A549 (cell line): ENCODE measurements at regions not wholly inside any gene's neighbourhood (a gene's known extent, or its start where the extent isn't known, plus 50 kb on each side); places are given as distances from the start of the nearest gene placed in this dataset.

Source experiments
- ATAC-seq, 2 experiments: fragments of 200-7000 bp in 1 of 2; fragments of >200 bp in 1 of 2; cut with Nextera tagmentation in 1 of 2; cut with Tn5 transposase in 1 of 2; 3 replicates each; pipeline versions ENCODE4 v1.8.0 to v1.9.1; 2018 to 2020; ENCODE audit warnings: mild to moderate bottlenecking in 1 of 2, moderate library complexity in 1 of 2
- CTCF ChIA-PET: fragments of 300-600 bp; sonication (Branson Sonifier 250); formaldehyde crosslinking; extraction: SDS; loops from one replicate; lab custom pipeline; 2021; ENCODE audit warnings: antibody characterized with exemption, inconsistent platforms; lab: Yijun Ruan, JAX
- POLR2A ChIA-PET: fragments of 350-600 bp; formaldehyde crosslinking; extraction: SDS; loops from one replicate; lab custom pipeline; 2021; ENCODE audit warnings: antibody characterized with exemption, inconsistent platforms; lab: Yijun Ruan, JAX
- DNase-seq, 2 experiments: peaks; one replicate each; pipeline versions ENCODE4 v3.0.0 to v3.0.0-alpha.2; 2011 to 2016; ENCODE audit warnings: low read depth in 1 of 2, low spot score in 1 of 2
- FAIRE-seq: peaks from 2 replicates; lab custom pipeline; 2011; peaks lifted over from hg19 to GRCh38; lab: Jason Lieb, UNC
- H3K27ac ChIP-seq, 2 experiments: fragments of >200 bp; sonication (Bioruptor Twin); formaldehyde crosslinking; 3 replicates each; pipeline ENCODE4 v1.5.1; 2016 to 2017
- H3K4me1 ChIP-seq: fragments of >200 bp; sonication (Bioruptor Twin); formaldehyde crosslinking; 3 replicates; pipeline ENCODE4 v1.6.1; 2016
- H3K4me2 ChIP-seq: fragments of >200 bp; sonication (Bioruptor Twin); formaldehyde crosslinking; 3 replicates; pipeline ENCODE4 v1.6.1; 2016
- H3K4me3 ChIP-seq: fragments of >200 bp; sonication (Bioruptor Twin); formaldehyde crosslinking; 3 replicates; pipeline ENCODE4 v1.5.1; 2016
- H3K9me3 ChIP-seq: fragments of >200 bp; sonication (Bioruptor Twin); formaldehyde crosslinking; 3 replicates; pipeline ENCODE4 v1.6.1; 2016
- ATOH8 ChIP-seq: fragments of 250-450 bp; sonication (Bioruptor Pico); IDR thresholded peaks from 2 replicates; pipeline ENCODE4 v1.5.0; 2020; ENCODE audit warnings: low read depth, mild to moderate bottlenecking, moderate library complexity
- BHLHE40 ChIP-seq: IDR thresholded peaks from 2 replicates; pipeline ENCODE4 v1.6.1; 2012; ENCODE audit warnings: low read depth, low read length, inconsistent platforms
- CBX8 ChIP-seq: fragments of 200-600 bp; sonication (generic); IDR thresholded peaks from 2 replicates; pipeline ENCODE4 v1.6.1; 2016
- CHD2 ChIP-seq: fragments of 150-350 bp; IDR thresholded peaks from 2 replicates; pipeline ENCODE4 v1.6.1; 2014; ENCODE audit warnings: low read length; ENCODE audit not compliant: partially characterized antibody
- CHD4 ChIP-seq: fragments of 200-600 bp; sonication (generic); IDR thresholded peaks from 2 replicates; pipeline ENCODE4 v1.6.1; 2016; ENCODE audit warnings: antibody characterized with exemption, mild to moderate bottlenecking, borderline replicate concordance
- EHMT2 ChIP-seq: fragments of 200-600 bp; sonication (generic); IDR thresholded peaks from 2 replicates; pipeline ENCODE4 v1.6.1; 2016; ENCODE audit warnings: antibody characterized with exemption, low read depth, mild to moderate bottlenecking, moderate library complexity
- FOXS1 ChIP-seq: fragments of 250-450 bp; sonication (Bioruptor Pico); IDR thresholded peaks from 2 replicates; pipeline ENCODE4 v1.5.0; 2020; ENCODE audit warnings: mild to moderate bottlenecking, moderate library complexity
- GATA3 ChIP-seq: IDR thresholded peaks from 2 replicates; pipeline ENCODE4 v1.6.1; 2012; ENCODE audit warnings: borderline replicate concordance
- HDAC2 ChIP-seq: fragments of 200-600 bp; sonication (generic); IDR thresholded peaks from 2 replicates; pipeline ENCODE4 v1.6.1; 2016
- HEYL ChIP-seq: fragments of 250-450 bp; sonication (Bioruptor Pico); IDR thresholded peaks from 2 replicates; pipeline ENCODE4 v1.8.0; 2021; ENCODE audit warnings: mild to moderate bottlenecking, moderate library complexity
- HMGXB4 ChIP-seq: fragments of 250-450 bp; sonication (Bioruptor Pico); IDR thresholded peaks from 2 replicates; pipeline ENCODE4 v1.5.0; 2021; ENCODE audit warnings: mild to moderate bottlenecking, moderate library complexity, borderline replicate concordance
- HOXB5 ChIP-seq: fragments of 250-450 bp; sonication (Bioruptor Pico); IDR thresholded peaks from 2 replicates; pipeline ENCODE4 v1.5.0; 2020; ENCODE audit warnings: mild to moderate bottlenecking, moderate library complexity
- KDM1A ChIP-seq: fragments of 200-600 bp; sonication (generic); IDR thresholded peaks from 2 replicates; pipeline ENCODE4 v1.6.1; 2016; ENCODE audit warnings: low read depth, mild to moderate bottlenecking
- KDM5A ChIP-seq: fragments of 200-600 bp; sonication (generic); IDR thresholded peaks from 2 replicates; pipeline ENCODE4 v1.6.1; 2016; ENCODE audit warnings: antibody characterized with exemption, mild to moderate bottlenecking
- NFE2L2 ChIP-seq: fragments of 150-350 bp; conservative IDR thresholded peaks from 2 replicates; pipeline ENCODE4 v1.6.1; 2014; ENCODE audit warnings: low read length
- NR3C1 ChIP-seq: fragments of >200 bp; sonication (Bioruptor Twin); formaldehyde crosslinking; IDR thresholded peaks from 3 replicates; pipeline ENCODE4 v1.6.1; 2017
- PBX3 ChIP-seq: IDR thresholded peaks from 2 replicates; pipeline ENCODE4 v1.6.1; 2012
- PHF8 ChIP-seq: fragments of 200-600 bp; sonication (generic); IDR thresholded peaks from 2 replicates; pipeline ENCODE4 v1.6.1; 2016; ENCODE audit warnings: low read depth, mild to moderate bottlenecking, antibody characterized with exemption, moderate library complexity, borderline replicate concordance
- POLR2A ChIP-seq: IDR thresholded peaks from 2 replicates; pipeline ENCODE4 v1.6.1; 2012; ENCODE audit warnings: mild to moderate bottlenecking, low read length
- RARB ChIP-seq: fragments of 250-450 bp; sonication (Bioruptor Pico); IDR thresholded peaks from 2 replicates; pipeline ENCODE4 v1.8.0; 2021; ENCODE audit warnings: mild to moderate bottlenecking, moderate library complexity
- SMC3 ChIP-seq: fragments of >200 bp; sonication (Bioruptor Twin); formaldehyde crosslinking; IDR thresholded peaks from 3 replicates; pipeline ENCODE4 v1.6.1; 2018; ENCODE audit warnings: inconsistent platforms
- TFCP2L1 ChIP-seq: fragments of 250-450 bp; sonication (Bioruptor Pico); IDR thresholded peaks from 2 replicates; pipeline ENCODE4 v1.5.0; 2021; ENCODE audit warnings: mild to moderate bottlenecking
- ZFP36 ChIP-seq: fragments of 450-650 bp; IDR thresholded peaks from 2 replicates; pipeline ENCODE4 v1.6.1; 2014; ENCODE audit warnings: borderline replicate concordance; ENCODE audit not compliant: partially characterized antibody
- ZNF302 ChIP-seq: fragments of 250-450 bp; sonication (Bioruptor Pico); IDR thresholded peaks from 2 replicates; pipeline ENCODE4 v1.9.0; 2021; ENCODE audit warnings: inconsistent platforms, mild to moderate bottlenecking, moderate library complexity
- WGBS: methylation state at CpG from one replicate; pipeline ENCODE4 v1.1.6; 2017; ENCODE audit errors: missing lambda C conversion rate; 5-methylcytosine and 5-hydroxymethylcytosine counted together
- TF ChIP-seq, protein P1 (sequence below): IDR thresholded peaks from 2 replicates; pipeline ENCODE4 v1.6.1; 2012
- TF ChIP-seq, protein P2 (sequence below): IDR thresholded peaks from 2 replicates; pipeline ENCODE4 v1.6.1; 2012; ENCODE audit warnings: low read depth, borderline replicate concordance
- TF ChIP-seq, protein P3 (sequence below): fragments of 200-600 bp; sonication (generic); IDR thresholded peaks from 2 replicates; pipeline ENCODE4 v1.6.1; 2016; ENCODE audit warnings: antibody characterized with exemption, mild to moderate bottlenecking, moderate library complexity

DNA sequence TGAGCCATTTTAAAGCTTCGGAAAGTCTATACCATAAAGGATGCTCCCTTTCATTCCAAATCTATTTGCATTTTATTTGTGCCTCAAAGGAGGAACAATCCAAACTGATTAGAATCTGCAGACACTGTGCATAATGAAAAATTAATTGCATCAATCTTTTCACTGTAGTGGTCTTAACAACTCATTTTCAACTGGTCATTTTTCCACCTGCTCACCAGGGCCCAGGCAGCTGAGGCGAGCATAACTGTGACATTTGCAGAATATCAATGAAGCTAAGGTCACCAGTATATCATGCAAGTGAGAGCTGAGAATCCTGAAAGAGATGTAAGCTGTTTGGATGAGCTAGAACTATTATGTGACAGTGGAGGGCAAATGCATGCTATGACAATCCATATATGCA is 387.3 kb upstream of the TECRL start:
- Histone ChIP-seq H3K9me3 (no peaks in the 10 kb centered on the region; the same call in 2 of the 3 replicates), H3K4me3 (no peak overlapping the region), H3K4me1 (no peaks in the 10 kb centered on the region)
- POLR2A ChIA-PET, result no interaction called here
- no peak for ATAC-seq
- 49% methylated on average over 2 of the region's 2 CpGs for WGBS
- FAIRE-seq, result no peak
- no peak for DNase-seq
- CTCF ChIA-PET, result no interaction called here
- no peak for TF ChIP-seq CHD4
- TF ChIP-seq KDM1A, result no peak
- TF ChIP-seq, protein P1, sequence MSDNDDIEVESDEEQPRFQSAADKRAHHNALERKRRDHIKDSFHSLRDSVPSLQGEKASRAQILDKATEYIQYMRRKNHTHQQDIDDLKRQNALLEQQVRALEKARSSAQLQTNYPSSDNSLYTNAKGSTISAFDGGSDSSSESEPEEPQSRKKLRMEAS, result no peak
- TF ChIP-seq BHLHE40, result no peak
- no peak for TF ChIP-seq CHD2
- TF ChIP-seq ZFP36, result no peak
- no peak for TF ChIP-seq ATOH8 (CRISPR knock-in tag)
- TF ChIP-seq NFE2L2, result no peak
- no peak for TF ChIP-seq POLR2A
- TF ChIP-seq HEYL (CRISPR knock-in tag), result no peak
- TF ChIP-seq PHF8, result no peak
- TF ChIP-seq FOXS1, result no peak
- TF ChIP-seq PBX3, result no peak
- no peak for TF ChIP-seq KDM5A
- no peak for TF ChIP-seq CBX8
- TF ChIP-seq HMGXB4 (CRISPR knock-in tag), result no peak
- TF ChIP-seq, protein P2, sequence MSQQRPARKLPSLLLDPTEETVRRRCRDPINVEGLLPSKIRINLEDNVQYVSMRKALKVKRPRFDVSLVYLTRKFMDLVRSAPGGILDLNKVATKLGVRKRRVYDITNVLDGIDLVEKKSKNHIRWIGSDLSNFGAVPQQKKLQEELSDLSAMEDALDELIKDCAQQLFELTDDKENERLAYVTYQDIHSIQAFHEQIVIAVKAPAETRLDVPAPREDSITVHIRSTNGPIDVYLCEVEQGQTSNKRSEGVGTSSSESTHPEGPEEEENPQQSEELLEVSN, result no peak
- TF ChIP-seq, all 56 proteins: peak for 0
- Histone ChIP-seq H3K27ac (no peak overlapping the region), H3K4me2 (no peak overlapping the region)

GRCh38 chr4:64784125-64784524 is 374.9 kb upstream of the TECRL start:
- no peak for ATAC-seq
- H3K4me2 ChIP-seq, result no peak overlapping the region
- no peak overlapping the region for H3K27ac ChIP-seq
- no peak for DNase-seq
- FAIRE-seq, result no peak
- H3K4me1 ChIP-seq, result no peaks in the 10 kb centered on the region
- WGBS, result 3% methylated on average over 1 of the region's 1 CpG
- POLR2A ChIA-PET, result no interaction called here
- CTCF ChIA-PET, result no interaction called here
- no peak for TF ChIP-seq HMGXB4 (CRISPR knock-in tag)
- TF ChIP-seq, protein P3, sequence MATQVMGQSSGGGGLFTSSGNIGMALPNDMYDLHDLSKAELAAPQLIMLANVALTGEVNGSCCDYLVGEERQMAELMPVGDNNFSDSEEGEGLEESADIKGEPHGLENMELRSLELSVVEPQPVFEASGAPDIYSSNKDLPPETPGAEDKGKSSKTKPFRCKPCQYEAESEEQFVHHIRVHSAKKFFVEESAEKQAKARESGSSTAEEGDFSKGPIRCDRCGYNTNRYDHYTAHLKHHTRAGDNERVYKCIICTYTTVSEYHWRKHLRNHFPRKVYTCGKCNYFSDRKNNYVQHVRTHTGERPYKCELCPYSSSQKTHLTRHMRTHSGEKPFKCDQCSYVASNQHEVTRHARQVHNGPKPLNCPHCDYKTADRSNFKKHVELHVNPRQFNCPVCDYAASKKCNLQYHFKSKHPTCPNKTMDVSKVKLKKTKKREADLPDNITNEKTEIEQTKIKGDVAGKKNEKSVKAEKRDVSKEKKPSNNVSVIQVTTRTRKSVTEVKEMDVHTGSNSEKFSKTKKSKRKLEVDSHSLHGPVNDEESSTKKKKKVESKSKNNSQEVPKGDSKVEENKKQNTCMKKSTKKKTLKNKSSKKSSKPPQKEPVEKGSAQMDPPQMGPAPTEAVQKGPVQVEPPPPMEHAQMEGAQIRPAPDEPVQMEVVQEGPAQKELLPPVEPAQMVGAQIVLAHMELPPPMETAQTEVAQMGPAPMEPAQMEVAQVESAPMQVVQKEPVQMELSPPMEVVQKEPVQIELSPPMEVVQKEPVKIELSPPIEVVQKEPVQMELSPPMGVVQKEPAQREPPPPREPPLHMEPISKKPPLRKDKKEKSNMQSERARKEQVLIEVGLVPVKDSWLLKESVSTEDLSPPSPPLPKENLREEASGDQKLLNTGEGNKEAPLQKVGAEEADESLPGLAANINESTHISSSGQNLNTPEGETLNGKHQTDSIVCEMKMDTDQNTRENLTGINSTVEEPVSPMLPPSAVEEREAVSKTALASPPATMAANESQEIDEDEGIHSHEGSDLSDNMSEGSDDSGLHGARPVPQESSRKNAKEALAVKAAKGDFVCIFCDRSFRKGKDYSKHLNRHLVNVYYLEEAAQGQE, result no peak
- no peak for TF ChIP-seq GATA3
- TF ChIP-seq, protein P1, result no peak
- no peak for TF ChIP-seq BHLHE40
- TF ChIP-seq NR3C1, result no peak
- TF ChIP-seq TFCP2L1 (CRISPR knock-in tag), result no peak
- no peak for TF ChIP-seq HDAC2
- no peak for TF ChIP-seq ZNF302 (CRISPR knock-in tag)
- no peak for TF ChIP-seq SMC3
- no peak for TF ChIP-seq FOXS1
- TF ChIP-seq EHMT2, result no peak
- no peak for TF ChIP-seq RARB
- TF ChIP-seq HOXB5 (CRISPR knock-in tag), result no peak
- no peaks in the 10 kb centered on the region for H3K9me3 ChIP-seq
- no peak overlapping the region for H3K4me3 ChIP-seq
